Mammary epithelial cell (primary cell): ENCODE measurements at regions not wholly inside any gene's neighbourhood (a gene's known extent, or its start where the extent isn't known, plus 50 kb on each side); places are given as distances from the start of the nearest gene placed in this dataset.

Source experiments
- CTCF ChIP-seq, 2 donors: IDR thresholded peaks in 1 of 2; conservative IDR thresholded peaks in 1 of 2; 2 replicates each; pipeline ENCODE4 v1.5.1; 2011 to 2012; ENCODE audit warnings: inconsistent platforms in 2 of 2, low read length in 2 of 2, mild to moderate bottlenecking in 2 of 2, control low read depth in 1 of 2, low read depth in 1 of 2; ENCODE audit not compliant: insufficient read depth in 1 of 2; ENCODE audit errors: extremely low read depth in 1 of 2
- EZH2 ChIP-seq: IDR thresholded peaks from 2 replicates; pipeline ENCODE4 v1.6.1; 2012; ENCODE audit warnings: low read length, inconsistent platforms, borderline replicate concordance

- TF ChIP-seq CTCF (conservative IDR thresholded peaks at IDR 0.05 in 1 of 2, IDR thresholded peaks at IDR 0.05 in 1 of 2; ENCODE audit: extremely low read depth in 1 of 2, insufficient read depth in 1 of 2, low read depth in 1 of 2, low read length in 2 of 2): no peak
- TF ChIP-seq EZH2: no peak
Measured at GRCh38 chr14:54261283-54261682, 135.5 kb upstream of the CDKN3 start.
